MCF 10A (cell line): ENCODE measurements at regions not wholly inside any gene's neighbourhood (a gene's known extent, or its start where the extent isn't known, plus 50 kb on each side); places are given as distances from the start of the nearest gene placed in this dataset.

Experiments used
- BruUV-seq: library from RNA; stranded (reverse); fragments of 400-500 nt; replicated peaks from 2 replicates; lab custom pipeline; 2021; lab: Mats Ljungman, UMichigan
- CTCF ChIA-PET: fragments of 300-600 bp; sonication (Branson Sonifier 250); formaldehyde crosslinking; extraction: SDS; loops from one replicate; lab custom pipeline; 2021; ENCODE audit warnings: antibody characterized with exemption, inconsistent platforms; lab: Yijun Ruan, JAX
- POLR2A ChIA-PET: fragments of 300-600, 350-650 bp; sonication (Branson Sonifier 250); formaldehyde crosslinking; extraction: SDS; loops from one replicate; lab custom pipeline; 2020; ENCODE audit warnings: antibody characterized with exemption, inconsistent platforms; lab: Yijun Ruan, JAX
- DNase-seq: peaks from one replicate; pipeline ENCODE4 v3.0.0-alpha.2; 2018; ENCODE audit not compliant: unreplicated experiment
- H3K27ac Mint-ChIP-seq: one replicate; pipeline ENCODE4 v1.8.0; 2022; ENCODE audit warnings: mild to moderate bottlenecking, low read depth, mixed read lengths; ENCODE audit not compliant: unreplicated experiment
- H3K27me3 Mint-ChIP-seq: one replicate; pipeline ENCODE4 v1.8.0; 2022; ENCODE audit warnings: mixed read lengths; ENCODE audit not compliant: insufficient read depth, unreplicated experiment
- H3K36me3 Mint-ChIP-seq: one replicate; pipeline ENCODE4 v1.8.0; 2022; ENCODE audit warnings: mild to moderate bottlenecking, moderate library complexity, mixed read lengths; ENCODE audit not compliant: insufficient read depth, unreplicated experiment
- H3K4me1 Mint-ChIP-seq: one replicate; pipeline ENCODE4 v1.8.0; 2022; ENCODE audit warnings: mixed read lengths; ENCODE audit not compliant: insufficient read depth, unreplicated experiment
- H3K4me3 Mint-ChIP-seq: one replicate; pipeline ENCODE4 v1.8.0; 2022; ENCODE audit warnings: mild to moderate bottlenecking, moderate library complexity, mixed read lengths; ENCODE audit not compliant: unreplicated experiment
- H3K9me3 Mint-ChIP-seq: one replicate; pipeline ENCODE4 v1.8.0; 2022; ENCODE audit warnings: mixed read lengths; ENCODE audit not compliant: unreplicated experiment
- CTCF ChIP-seq: fragments of 200-600 bp; IDR thresholded peaks from one replicate; pipeline ENCODE4 v1.8.0; 2022; ENCODE audit warnings: antibody characterized with exemption, mild to moderate bottlenecking; ENCODE audit not compliant: unreplicated experiment
- intact Hi-C: fragments of 100-400 bp; cut with micrococcal nuclease; formaldehyde crosslinking; loops from 2 replicates; pipeline ENCODE4 v1.14.1; 2022

GRCh38 chr12:13362260-13362841, 165.8 kb downstream of the EMP1 start:
- Mint-ChIP-seq H3K27me3 (peaks cover 51% of the 10 kb centered on the region), H3K4me1 (peaks cover 5% of the 10 kb centered on the region), H3K36me3 (no peaks in the 10 kb centered on the region), H3K9me3 (no peaks in the 10 kb centered on the region), H3K4me3 (no peak overlapping the region), H3K27ac (no peak overlapping the region)
- DNase-seq: peak; percentile 80
- no TSS peak for BruUV-seq
- peak; percentile 67 for TF ChIP-seq CTCF
- CTCF ChIA-PET: interaction anchor here (0.5 to 2.1 kb wide), 36 partner anchors 10 to 805 kb away, joined by 3 to 19 read pairs (median 4); no protein-coding TSS in a partner anchor
- intact Hi-C loops: loop anchor here (1.0 to 5.0 kb wide), 3 partner anchors 85 to 299 kb away; no protein-coding TSS in a partner anchor
- POLR2A ChIA-PET: interaction anchor here (0.7 to 0.9 kb wide), 2 partner anchors 120 to 263 kb away, joined by 3 read pairs; no protein-coding TSS in a partner anchor

GRCh38 chr12:13359636-13360035, 163.1 kb downstream of the EMP1 start:
- POLR2A ChIA-PET: interaction anchor here (0.7 kb wide), 1 partner anchor 208 kb away, joined by 3 read pairs; no protein-coding TSS in a partner anchor
- CTCF ChIA-PET: no interaction called here
- H3K27ac Mint-ChIP-seq: no peak overlapping the region
- no peak for TF ChIP-seq CTCF
- peaks cover 6% of the 10 kb centered on the region for H3K36me3 Mint-ChIP-seq
- H3K9me3 Mint-ChIP-seq: no peaks in the 10 kb centered on the region
- peaks cover 75% of the 10 kb centered on the region for H3K27me3 Mint-ChIP-seq
- H3K4me3 Mint-ChIP-seq: no peak overlapping the region
- DNase-seq: no peak
- BruUV-seq: no TSS peak
- H3K4me1 Mint-ChIP-seq: peaks cover 5% of the 10 kb centered on the region
- intact Hi-C loops: loop anchor here (2.0 to 5.0 kb wide), 2 partner anchors 82 to 581 kb away; no protein-coding TSS in a partner anchor

- ChIA-PET POLR2A (no interaction called here), CTCF (interaction anchor here (0.6 kb wide), 3 partner anchors 32 to 38 kb away, joined by 3 read pairs; no protein-coding TSS in a partner anchor)
- Mint-ChIP-seq H3K4me3 (no peak overlapping the region), H3K9me3 (no peaks in the 10 kb centered on the region), H3K4me1 (peaks cover 5% of the 10 kb centered on the region), H3K36me3 (peaks cover 6% of the 10 kb centered on the region), H3K27me3 (peaks cover 84% of the 10 kb centered on the region), H3K27ac (no peak overlapping the region)
- BruUV-seq: no TSS peak
- TF ChIP-seq CTCF: no peak
- DNase-seq: no peak
- intact Hi-C loops: no loop called here
Observed at GRCh38 chr12:13358391-13358905, 161.9 kb downstream of the EMP1 start.

GRCh38 chr12:13350946-13351345, 154.4 kb downstream of the EMP1 start:
- CTCF ChIA-PET: interaction anchor here (0.6 to 2.4 kb wide), 5 partner anchors 11 to 344 kb away, joined by 3 to 10 read pairs (median 3); no protein-coding TSS in a partner anchor
- no TSS peak for BruUV-seq
- POLR2A ChIA-PET: no interaction called here
- peaks cover 38% of the 10 kb centered on the region for H3K27me3 Mint-ChIP-seq
- no peak for TF ChIP-seq CTCF
- H3K9me3 Mint-ChIP-seq: no peaks in the 10 kb centered on the region
- DNase-seq: no peak
- H3K36me3 Mint-ChIP-seq: peaks cover 4% of the 10 kb centered on the region
- no peak overlapping the region for H3K27ac Mint-ChIP-seq
- H3K4me1 Mint-ChIP-seq: peaks cover 9% of the 10 kb centered on the region
- no peak overlapping the region for H3K4me3 Mint-ChIP-seq
- intact Hi-C loops: no loop called here
